Fibroblast of mammary gland (primary cell): ENCODE measurements at regions not wholly inside any gene's neighbourhood (a gene's known extent, or its start where the extent isn't known, plus 50 kb on each side); places are given as distances from the start of the nearest gene placed in this dataset.

Experiments
- DNase-seq: peaks from one replicate; pipeline ENCODE4 v3.0.0-alpha.2; 2010; ENCODE audit warnings: low read depth
- H3K4me3 ChIP-seq: 2 replicates; pipeline ENCODE4 v1.5.1; 2011; ENCODE audit warnings: low read depth, mild to moderate bottlenecking, low read length, moderate library complexity; ENCODE audit not compliant: control insufficient read depth
- CTCF ChIP-seq: conservative IDR thresholded peaks from 2 replicates; pipeline ENCODE4 v1.5.1; 2011; ENCODE audit warnings: low read depth, low read length, inconsistent platforms; ENCODE audit not compliant: control insufficient read depth, insufficient read depth

DNA sequence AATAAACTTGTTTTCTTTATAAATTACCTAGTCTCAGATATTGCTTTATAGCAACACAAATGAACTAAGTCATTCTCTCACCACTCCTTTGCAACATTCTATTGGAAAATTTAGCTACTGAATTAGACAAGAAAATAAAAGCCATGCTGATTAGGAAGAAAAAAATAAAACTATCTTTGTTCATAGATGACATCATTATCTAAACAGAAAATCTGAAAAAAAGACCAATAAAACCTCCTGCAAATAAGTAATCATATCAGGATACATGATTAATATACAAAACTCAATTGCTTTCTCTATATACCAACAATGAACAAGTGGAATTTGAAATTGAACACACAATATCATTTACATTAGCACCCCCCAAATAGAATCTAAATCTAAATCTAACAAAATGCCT is 455.3 kb upstream of the KIF2A start:
- DNase-seq = no peak
- H3K4me3 ChIP-seq = no peak overlapping the region
- no peak for TF ChIP-seq CTCF

DNA sequence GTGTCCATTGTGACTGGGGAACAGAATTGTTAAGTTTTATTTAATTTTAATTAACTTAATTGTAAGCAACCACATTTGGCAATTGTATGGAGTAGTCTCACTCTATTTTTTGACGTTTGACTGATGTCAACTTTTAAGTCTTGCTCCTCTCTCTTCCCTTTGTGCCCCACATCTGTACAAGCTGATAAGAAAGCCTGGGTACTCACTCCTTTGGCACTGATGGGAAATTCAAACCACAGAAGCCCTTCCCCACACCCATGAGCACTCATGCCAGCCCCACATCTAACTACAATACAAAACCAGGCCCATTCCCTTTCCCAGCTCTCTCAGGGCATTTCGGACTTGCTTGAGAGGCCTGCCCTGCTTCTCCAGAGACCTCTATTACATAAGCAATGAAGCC is 451.5 kb upstream of the KIF2A start:
- DNase-seq = no peak
- no peak overlapping the region for H3K4me3 ChIP-seq
- no peak for TF ChIP-seq CTCF

DNA sequence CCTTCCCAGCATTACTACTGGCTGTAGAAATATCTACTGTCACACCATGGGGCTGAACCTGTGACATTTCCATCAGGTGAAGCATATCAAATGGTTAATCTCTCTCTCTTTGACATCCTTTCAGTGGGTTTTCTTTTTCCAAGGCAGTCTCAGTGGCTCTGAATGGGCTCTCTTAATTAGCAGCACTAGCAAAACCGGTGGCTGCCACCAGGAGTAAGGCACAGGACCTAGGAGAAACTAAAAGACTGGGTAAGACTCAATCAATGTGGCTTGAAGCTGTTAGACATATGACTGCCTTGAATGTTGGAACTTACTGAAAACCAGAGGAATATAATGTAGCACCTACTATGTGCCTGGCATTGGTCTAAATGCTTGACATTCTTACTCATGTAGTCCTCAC is 445.0 kb upstream of the KIF2A start:
- no peak overlapping the region for H3K4me3 ChIP-seq
- DNase-seq = no peak
- TF ChIP-seq CTCF = no peak

DNA sequence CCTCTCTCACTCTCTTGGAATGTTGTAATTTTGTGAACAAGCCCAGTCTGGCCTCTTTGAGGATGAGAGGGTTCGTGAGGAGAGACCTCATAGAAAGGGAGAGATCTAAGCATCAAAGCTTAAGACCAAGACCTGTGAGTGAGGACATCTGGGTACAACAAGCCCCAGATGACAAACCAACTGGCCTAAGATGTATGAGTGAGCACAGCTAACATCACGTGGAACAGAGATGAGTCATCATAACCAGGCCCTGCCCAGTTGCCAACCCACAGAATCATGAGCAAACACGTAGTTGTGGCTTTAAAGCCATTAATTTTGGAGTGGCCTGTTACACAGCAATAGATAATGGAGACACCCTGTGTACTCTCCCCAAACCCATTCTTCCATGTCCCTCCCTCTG is 439.1 kb upstream of the KIF2A start:
- no peak for TF ChIP-seq CTCF
- H3K4me3 ChIP-seq = no peak overlapping the region
- DNase-seq = peak; percentile 85

DNA sequence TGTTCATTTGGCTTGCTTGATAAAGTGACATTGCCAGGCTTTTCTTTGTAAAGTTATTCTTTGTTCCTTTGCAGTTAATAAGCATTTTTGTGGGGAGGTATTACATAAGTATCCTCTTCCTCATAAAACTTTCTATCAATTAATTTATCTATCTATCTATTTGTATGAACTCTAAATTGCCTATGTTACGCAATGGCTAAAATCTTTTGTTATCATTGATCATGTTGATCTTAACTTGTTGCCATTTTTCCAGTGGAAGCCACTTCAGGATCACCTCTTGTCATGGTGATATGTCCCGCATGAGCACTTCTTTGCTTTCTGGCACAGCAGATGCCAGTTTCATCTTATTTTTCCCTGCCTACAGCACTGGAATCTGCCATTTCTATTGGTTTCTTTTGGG is 436.7 kb upstream of the KIF2A start:
- DNase-seq = no peak
- no peak for TF ChIP-seq CTCF
- no peak overlapping the region for H3K4me3 ChIP-seq

- no peak for TF ChIP-seq CTCF
- H3K4me3 ChIP-seq = no peak overlapping the region
- no peak for DNase-seq
These were observed 427.5 kb upstream of the KIF2A start for GRCh38 chr5:61878471-61878870.

- TF ChIP-seq CTCF = no peak
These were observed 424.1 kb upstream of the KIF2A start for GRCh38 chr5:61881821-61882487.

More at GRCh38 chr5:61881821-61882487, 424.1 kb upstream of the KIF2A start:
- H3K4me3 ChIP-seq = no peak overlapping the region
- DNase-seq = peak; percentile 20
